ENCODE measurements at regions not wholly inside any gene's neighbourhood (a gene's known extent, or its start where the extent isn't known, plus 50 kb on each side); places are given as distances from the start of the nearest gene placed in this dataset.

GRCh38 chr2:14533131-14533757 is 99.3 kb upstream of the LRATD1 start:
- intact Hi-C loops (cut with DNase I; ENCODE audit: low total_unique reads), result no loop called here
- Histone ChIP-seq H3K9me3 (no peaks in the 10 kb centered on the region), H3K4me1 (no peaks in the 10 kb centered on the region), H3K36me3 (no peaks in the 10 kb centered on the region), H3K4me3 (no peak overlapping the region), H3K27me3 (no peaks in the 10 kb centered on the region), H3K27ac (no peak overlapping the region)
- DNase-seq, result no peak
- TF ChIP-seq CTCF (IDR thresholded peaks at IDR 0.05), result no peak

DNA sequence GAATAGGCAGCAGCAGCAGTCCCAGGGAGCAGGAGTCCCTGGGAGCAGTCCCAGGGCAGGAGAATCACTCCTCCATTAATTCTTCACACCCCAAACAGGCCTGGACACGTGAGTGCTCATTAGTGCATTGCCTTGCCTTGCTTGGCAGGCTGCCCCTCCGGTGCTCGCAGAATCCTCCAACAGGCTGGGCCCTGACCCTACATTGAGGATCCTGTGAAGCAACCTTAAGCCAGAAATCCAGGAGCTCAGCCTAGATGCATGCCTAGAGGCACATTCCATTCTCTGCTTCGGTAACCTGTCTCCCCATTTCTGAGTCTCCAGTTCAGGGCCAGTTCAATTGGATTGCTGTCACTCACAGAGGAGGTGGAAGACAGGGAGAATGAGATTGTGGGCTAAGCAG is 97.4 kb upstream of the LRATD1 start:
- H3K4me3 ChIP-seq, result no peak overlapping the region
- H3K27ac ChIP-seq, result no peak overlapping the region
- DNase-seq, result no peak
- no peaks in the 10 kb centered on the region for H3K9me3 ChIP-seq
- no peaks in the 10 kb centered on the region for H3K27me3 ChIP-seq
- intact Hi-C loops (cut with DNase I; ENCODE audit: low total_unique reads), result no loop called here
- H3K4me1 ChIP-seq, result no peaks in the 10 kb centered on the region
- H3K36me3 ChIP-seq, result no peaks in the 10 kb centered on the region
- no peak for TF ChIP-seq CTCF (IDR thresholded peaks at IDR 0.05)

DNA sequence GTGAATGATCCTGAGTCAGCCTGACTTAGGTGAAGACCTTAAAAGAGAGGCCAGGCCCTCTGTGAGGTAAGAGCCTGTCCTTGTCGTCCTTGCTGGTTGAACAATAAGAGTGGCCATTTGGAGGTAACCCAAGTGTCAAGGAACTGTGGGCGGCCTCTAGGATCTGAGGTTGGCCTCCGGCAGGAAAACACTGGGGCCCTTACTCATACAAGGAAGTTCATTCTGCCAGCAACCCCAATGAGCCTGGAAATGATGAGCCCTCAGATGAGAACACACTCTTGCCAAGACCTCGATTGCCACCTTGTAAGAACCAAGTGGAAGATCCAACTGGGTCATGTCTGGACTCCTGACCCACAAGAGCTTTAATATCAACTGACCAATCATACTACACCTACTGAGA is 95.5 kb upstream of the LRATD1 start:
- Histone ChIP-seq H3K4me3 (no peak overlapping the region), H3K36me3 (no peaks in the 10 kb centered on the region), H3K9me3 (no peaks in the 10 kb centered on the region), H3K27me3 (no peaks in the 10 kb centered on the region), H3K4me1 (no peaks in the 10 kb centered on the region), H3K27ac (no peak overlapping the region)
- TF ChIP-seq CTCF (IDR thresholded peaks at IDR 0.05), result no peak
- DNase-seq, result no peak
- intact Hi-C loops (cut with DNase I; ENCODE audit: low total_unique reads), result no loop called here

GRCh38 chr2:14540015-14540414 is 92.5 kb upstream of the LRATD1 start:
- H3K27me3 ChIP-seq, result no peaks in the 10 kb centered on the region
- H3K9me3 ChIP-seq, result no peaks in the 10 kb centered on the region
- intact Hi-C loops (cut with DNase I; ENCODE audit: low total_unique reads), result no loop called here
- no peaks in the 10 kb centered on the region for H3K4me1 ChIP-seq
- no peak overlapping the region for H3K27ac ChIP-seq
- no peak for TF ChIP-seq CTCF (IDR thresholded peaks at IDR 0.05)
- no peak overlapping the region for H3K4me3 ChIP-seq
- no peak for DNase-seq
- no peaks in the 10 kb centered on the region for H3K36me3 ChIP-seq

GRCh38 chr2:14543284-14543683 is 89.2 kb upstream of the LRATD1 start:
- TF ChIP-seq CTCF (IDR thresholded peaks at IDR 0.05), result no peak
- Histone ChIP-seq H3K4me3 (no peak overlapping the region), H3K27me3 (no peaks in the 10 kb centered on the region), H3K36me3 (no peaks in the 10 kb centered on the region), H3K4me1 (no peaks in the 10 kb centered on the region), H3K9me3 (no peaks in the 10 kb centered on the region), H3K27ac (no peak overlapping the region)
- no peak for DNase-seq
- intact Hi-C loops (cut with DNase I; ENCODE audit: low total_unique reads), result no loop called here

DNA sequence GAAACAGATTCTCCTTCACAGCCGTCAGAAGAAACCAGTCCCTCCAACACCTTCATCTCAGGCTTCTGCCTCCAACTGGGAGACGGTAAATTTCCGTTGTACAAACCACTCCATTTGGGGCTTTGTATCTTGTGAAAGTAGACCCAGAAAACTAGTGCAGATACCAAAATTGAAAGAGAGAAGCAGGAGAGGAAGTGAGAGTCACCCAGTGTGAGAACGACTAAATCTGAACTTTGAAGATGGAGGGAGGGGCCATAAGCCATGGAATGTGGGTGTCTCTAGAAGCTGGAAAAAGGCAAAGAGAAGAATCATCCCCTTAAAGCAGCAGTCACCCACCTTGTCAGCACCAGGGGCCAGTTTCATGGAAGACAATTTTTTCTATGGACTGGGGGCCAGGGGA is 88.3 kb upstream of the LRATD1 start:
- Histone ChIP-seq H3K4me1 (no peaks in the 10 kb centered on the region), H3K27ac (no peak overlapping the region), H3K9me3 (no peaks in the 10 kb centered on the region), H3K27me3 (no peaks in the 10 kb centered on the region), H3K4me3 (no peak overlapping the region), H3K36me3 (no peaks in the 10 kb centered on the region)
- intact Hi-C loops (cut with DNase I; ENCODE audit: low total_unique reads), result no loop called here
- no peak for TF ChIP-seq CTCF (IDR thresholded peaks at IDR 0.05)
- DNase-seq, result no peak

Measured in tibial artery (tissue), 4 donors.